ENCODE measurements at regions not wholly inside any gene's neighbourhood (a gene's known extent, or its start where the extent isn't known, plus 50 kb on each side); places are given as distances from the start of the nearest gene placed in this dataset.
"Not testable (repeated sequence)": the region's sequence is repeated elsewhere in the genome, so short reads cannot be mapped to it uniquely, and the experiment has no call there.

DNA sequence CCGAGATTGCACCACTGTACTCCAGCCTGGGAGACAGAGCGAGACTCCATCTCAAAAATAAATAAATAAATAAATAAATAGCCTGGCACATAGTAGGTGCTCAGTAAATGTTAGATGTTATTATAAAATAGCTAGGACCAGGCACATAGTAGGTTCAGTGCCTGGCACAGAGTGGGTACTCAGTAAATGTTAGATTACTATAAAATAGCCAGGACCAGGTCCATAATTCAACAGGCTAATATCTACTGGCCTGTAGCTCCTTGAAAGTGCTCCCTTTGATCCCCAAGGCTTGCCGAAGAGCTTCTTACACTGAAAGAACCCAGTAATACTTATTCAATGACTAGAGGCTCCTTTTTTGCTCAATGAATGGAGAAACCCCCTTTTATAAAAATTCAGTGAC lies 215.1 kb upstream of the ZNF217 start:
- FAIRE-seq (no peak), DNase-seq (no peak)
- no peaks in the 10 kb centered on the region for H3K36me3 ChIP-seq (ENCODE audit: control insufficient read depth in 2 of 3, insufficient read depth in 3 of 3, low read length in 3 of 3)
- no peaks in the 10 kb centered on the region for H3K4me1 ChIP-seq (ENCODE audit: control insufficient read depth in 2 of 3, insufficient read depth in 2 of 3, low read depth in 1 of 3, low read length in 3 of 3)
- intact Hi-C loops (cut with DNase I), result no loop called here
- no peak overlapping the region for H3K27ac ChIP-seq (ENCODE audit: low read depth in 2 of 2, low read length in 2 of 2)
- H3K4me3 ChIP-seq (ENCODE audit: low read length in 3 of 3), result no peak overlapping the region
- H3K9ac ChIP-seq (ENCODE audit: low read length in 3 of 3), result no peak overlapping the region
- TF ChIP-seq, protein P1, sequence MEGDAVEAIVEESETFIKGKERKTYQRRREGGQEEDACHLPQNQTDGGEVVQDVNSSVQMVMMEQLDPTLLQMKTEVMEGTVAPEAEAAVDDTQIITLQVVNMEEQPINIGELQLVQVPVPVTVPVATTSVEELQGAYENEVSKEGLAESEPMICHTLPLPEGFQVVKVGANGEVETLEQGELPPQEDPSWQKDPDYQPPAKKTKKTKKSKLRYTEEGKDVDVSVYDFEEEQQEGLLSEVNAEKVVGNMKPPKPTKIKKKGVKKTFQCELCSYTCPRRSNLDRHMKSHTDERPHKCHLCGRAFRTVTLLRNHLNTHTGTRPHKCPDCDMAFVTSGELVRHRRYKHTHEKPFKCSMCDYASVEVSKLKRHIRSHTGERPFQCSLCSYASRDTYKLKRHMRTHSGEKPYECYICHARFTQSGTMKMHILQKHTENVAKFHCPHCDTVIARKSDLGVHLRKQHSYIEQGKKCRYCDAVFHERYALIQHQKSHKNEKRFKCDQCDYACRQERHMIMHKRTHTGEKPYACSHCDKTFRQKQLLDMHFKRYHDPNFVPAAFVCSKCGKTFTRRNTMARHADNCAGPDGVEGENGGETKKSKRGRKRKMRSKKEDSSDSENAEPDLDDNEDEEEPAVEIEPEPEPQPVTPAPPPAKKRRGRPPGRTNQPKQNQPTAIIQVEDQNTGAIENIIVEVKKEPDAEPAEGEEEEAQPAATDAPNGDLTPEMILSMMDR (IDR thresholded peaks at IDR 0.05; ENCODE audit: borderline replicate concordance, extremely low read depth, insufficient read depth), result no peak
- H3K27me3 ChIP-seq (ENCODE audit: control insufficient read depth, insufficient read depth, low read length), result no peaks in the 10 kb centered on the region
- H3K9me3 ChIP-seq (ENCODE audit: control insufficient read depth in 2 of 3, insufficient read depth in 1 of 3, low read length in 3 of 3), result no peaks in the 10 kb centered on the region

DNA sequence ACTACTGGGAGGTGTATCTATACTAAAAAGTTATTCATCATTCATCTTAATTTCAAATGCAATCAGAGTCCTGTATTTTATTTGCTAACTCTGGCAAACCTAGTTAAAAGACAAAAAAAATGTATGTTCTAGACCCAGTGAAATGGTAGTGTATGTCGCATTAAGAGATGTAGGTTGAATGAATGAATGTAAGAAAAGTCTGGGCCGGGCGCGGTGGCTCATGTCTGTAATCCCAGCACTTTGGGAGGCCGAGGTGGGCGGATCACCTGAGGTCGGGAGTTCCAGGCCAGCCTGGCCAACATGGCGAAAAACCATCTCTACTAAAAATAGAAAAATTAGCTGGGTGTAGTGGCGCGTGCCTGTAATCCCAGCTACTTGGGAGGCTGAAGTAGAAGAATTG lies 214.7 kb upstream of the ZNF217 start:
- FAIRE-seq, result not testable (repeated sequence)

DNA sequence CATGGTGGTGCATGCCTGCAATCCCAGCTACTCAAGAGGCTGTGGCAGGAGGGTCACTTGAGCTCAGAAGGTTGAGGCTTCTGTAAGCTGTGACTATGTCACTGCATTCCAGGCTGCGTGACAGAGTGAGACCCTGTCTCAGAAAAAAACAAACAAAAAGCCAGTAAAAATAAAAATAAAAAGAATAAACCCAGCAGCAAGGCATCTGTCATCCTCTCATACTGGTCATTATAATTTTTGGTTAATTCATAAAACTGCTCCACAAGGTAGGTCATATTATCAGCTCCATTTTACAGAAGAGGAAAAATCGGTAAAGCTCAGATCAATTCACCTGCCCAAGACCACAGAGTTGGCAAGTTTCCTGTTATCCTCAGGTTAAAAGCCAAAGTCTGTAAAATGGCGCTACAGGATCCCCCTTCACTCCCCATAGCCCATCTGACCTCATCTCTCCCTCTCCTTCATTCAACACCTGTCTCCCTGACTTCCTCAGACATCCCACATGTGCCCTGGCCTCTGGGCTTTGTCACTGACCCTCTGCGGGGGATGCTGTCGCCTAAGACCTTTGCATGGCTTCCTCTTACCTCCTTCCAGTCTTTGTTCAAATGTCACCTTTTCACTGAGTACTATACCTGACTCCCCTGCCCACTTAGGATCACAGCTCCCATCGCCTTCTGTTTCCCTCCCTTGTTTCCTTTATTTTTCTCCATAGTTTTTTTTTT lies 213.2 kb upstream of the ZNF217 start:
- H3K4me1 ChIP-seq (ENCODE audit: control insufficient read depth in 2 of 3, insufficient read depth in 2 of 3, low read depth in 1 of 3, low read length in 3 of 3), result no peaks in the 10 kb centered on the region
- no peak overlapping the region for H3K9ac ChIP-seq (ENCODE audit: low read length in 3 of 3)
- DNase-seq, result no peak
- FAIRE-seq, result no peak
- H3K27ac ChIP-seq (ENCODE audit: low read depth in 2 of 2, low read length in 2 of 2), result no peak overlapping the region
- TF ChIP-seq, protein P1 (IDR thresholded peaks at IDR 0.05; ENCODE audit: borderline replicate concordance, extremely low read depth, insufficient read depth), result no peak
- H3K9me3 ChIP-seq (ENCODE audit: control insufficient read depth in 2 of 3, insufficient read depth in 1 of 3, low read length in 3 of 3), result no peaks in the 10 kb centered on the region
- no peaks in the 10 kb centered on the region for H3K36me3 ChIP-seq (ENCODE audit: control insufficient read depth in 2 of 3, insufficient read depth in 3 of 3, low read length in 3 of 3)
- no peaks in the 10 kb centered on the region for H3K27me3 ChIP-seq (ENCODE audit: control insufficient read depth, insufficient read depth, low read length)
- H3K4me3 ChIP-seq (ENCODE audit: low read length in 3 of 3), result no peak overlapping the region
- intact Hi-C loops (cut with DNase I), result no loop called here

More for the DNA sequence above, 214.7 kb upstream of the ZNF217 start:
- H3K27me3 ChIP-seq (ENCODE audit: control insufficient read depth, insufficient read depth, low read length); H3K36me3 ChIP-seq (ENCODE audit: control insufficient read depth in 2 of 3, insufficient read depth in 3 of 3, low read length in 3 of 3); H3K9me3 ChIP-seq (ENCODE audit: control insufficient read depth in 2 of 3, insufficient read depth in 1 of 3, low read length in 3 of 3); H3K4me3 ChIP-seq (ENCODE audit: low read length in 3 of 3); intact Hi-C loops (cut with DNase I); H3K4me1 ChIP-seq (ENCODE audit: control insufficient read depth in 2 of 3, insufficient read depth in 2 of 3, low read depth in 1 of 3, low read length in 3 of 3); H3K9ac ChIP-seq (ENCODE audit: low read length in 3 of 3); DNase-seq; H3K27ac ChIP-seq (ENCODE audit: low read depth in 2 of 2, low read length in 2 of 2): not testable (repeated sequence)

DNA sequence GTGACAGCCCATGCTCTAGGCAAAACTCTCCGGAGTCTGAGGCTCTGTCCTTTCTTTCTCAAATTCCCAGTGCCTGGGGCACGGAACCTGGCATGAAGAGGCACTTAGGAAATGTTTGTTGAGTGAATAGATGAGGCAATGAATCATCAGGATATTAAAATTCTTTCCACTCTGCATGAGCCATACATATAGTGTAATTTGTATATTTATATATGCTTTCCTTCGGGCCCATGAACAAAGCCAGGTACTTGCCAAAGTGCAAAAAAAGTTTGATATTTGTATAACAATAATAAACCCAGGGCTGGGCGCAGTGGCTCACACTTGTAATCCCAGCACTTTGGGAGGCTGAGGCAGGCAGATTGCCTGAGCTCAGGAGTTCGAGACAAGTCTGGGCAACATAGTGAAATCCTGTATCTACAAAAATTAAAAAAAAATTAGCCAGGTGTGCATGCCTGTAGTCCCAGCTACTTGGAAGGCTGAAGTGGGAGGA lies 212.3 kb upstream of the ZNF217 start:
- Histone ChIP-seq H3K27ac (ENCODE audit: low read depth in 2 of 2, low read length in 2 of 2) (no peak overlapping the region), H3K9me3 (ENCODE audit: control insufficient read depth in 2 of 3, insufficient read depth in 1 of 3, low read length in 3 of 3) (no peaks in the 10 kb centered on the region), H3K9ac (ENCODE audit: low read length in 3 of 3) (no peak overlapping the region), H3K36me3 (ENCODE audit: control insufficient read depth in 2 of 3, insufficient read depth in 3 of 3, low read length in 3 of 3) (no peaks in the 10 kb centered on the region), H3K4me3 (ENCODE audit: low read length in 3 of 3) (no peak overlapping the region), H3K27me3 (ENCODE audit: control insufficient read depth, insufficient read depth, low read length) (no peaks in the 10 kb centered on the region), H3K4me1 (ENCODE audit: control insufficient read depth in 2 of 3, insufficient read depth in 2 of 3, low read depth in 1 of 3, low read length in 3 of 3) (no peaks in the 10 kb centered on the region)
- FAIRE-seq, result no peak
- no peak for DNase-seq
- intact Hi-C loops (cut with DNase I), result no loop called here
- TF ChIP-seq, protein P1 (IDR thresholded peaks at IDR 0.05; ENCODE audit: borderline replicate concordance, extremely low read depth, insufficient read depth), result no peak

Measured in kidney (tissue), 13 donors.